ENCODE measurements at regions not wholly inside any gene's neighbourhood (a gene's known extent, or its start where the extent isn't known, plus 50 kb on each side); places are given as distances from the start of the nearest gene placed in this dataset.

GRCh38 chr5:4785971-4786370 lies 354.2 kb upstream of the ADAMTS16 start:
- DNase-seq (ENCODE audit: low spot score in 2 of 2) (no peak), ATAC-seq (no peak)
- H3K9me3 Mint-ChIP-seq: peaks cover 26 to 30% of the 10 kb centered on the region in 2 donors
- no peaks in the 10 kb centered on the region for H3K36me3 Mint-ChIP-seq
- H3K27ac Mint-ChIP-seq: no peak overlapping the region

- no peak for ATAC-seq
- H3K9me3 Mint-ChIP-seq: peaks cover 10 to 25% of the 10 kb centered on the region in 2 donors
- no peaks in the 10 kb centered on the region for H3K36me3 Mint-ChIP-seq
- no peak for DNase-seq (ENCODE audit: low spot score in 2 of 2)
- no peak overlapping the region for H3K27ac Mint-ChIP-seq
Observed at GRCh38 chr5:4797445-4797844, 342.7 kb upstream of the ADAMTS16 start.

GRCh38 chr5:4802044-4802443 lies 338.1 kb upstream of the ADAMTS16 start:
- DNase-seq (ENCODE audit: low spot score in 2 of 2) (no peak), ATAC-seq (no peak)
- H3K27ac Mint-ChIP-seq: no peak overlapping the region
- H3K36me3 Mint-ChIP-seq: no peaks in the 10 kb centered on the region
- peaks cover 20 to 39% of the 10 kb centered on the region in 2 donors for H3K9me3 Mint-ChIP-seq

- ATAC-seq: no peak
Observed at GRCh38 chr5:4804691-4805360, 335.3 kb upstream of the ADAMTS16 start.

GRCh38 chr5:4815002-4815401 lies 325.1 kb upstream of the ADAMTS16 start:
- no peak for ATAC-seq
- no peak for DNase-seq (ENCODE audit: low spot score in 2 of 2)
- Mint-ChIP-seq H3K27ac (no peak overlapping the region), H3K9me3 (peaks cover 18 to 19% of the 10 kb centered on the region in 2 donors), H3K36me3 (peaks cover 0 to 6% of the 10 kb centered on the region in 2 donors)

More at GRCh38 chr5:4804691-4805360, 335.3 kb upstream of the ADAMTS16 start:
- no peak for DNase-seq (ENCODE audit: low spot score in 2 of 2)
- Mint-ChIP-seq H3K36me3 (no peaks in the 10 kb centered on the region), H3K9me3 (peaks cover 19 to 39% of the 10 kb centered on the region in 2 donors), H3K27ac (no peak overlapping the region)

- peaks cover 0 to 6% of the 10 kb centered on the region in 2 donors for H3K36me3 Mint-ChIP-seq
- DNase-seq (ENCODE audit: low spot score in 2 of 2) (no peak), ATAC-seq (no peak)
- peaks cover 11% of the 10 kb centered on the region in 2 donors for H3K9me3 Mint-ChIP-seq
- H3K27ac Mint-ChIP-seq: no peak overlapping the region
Observed at GRCh38 chr5:4817767-4818166, 322.4 kb upstream of the ADAMTS16 start.

- ATAC-seq: no peak
- H3K9me3 Mint-ChIP-seq: peaks cover 4 to 6% of the 10 kb centered on the region in 2 donors
Observed at GRCh38 chr5:4831325-4831724, 308.8 kb upstream of the ADAMTS16 start.

GRCh38 chr5:4832471-4832870 lies 307.7 kb upstream of the ADAMTS16 start:
- DNase-seq (ENCODE audit: low spot score in 2 of 2) (no peak), ATAC-seq (no peak)
- Mint-ChIP-seq H3K36me3 (no peaks in the 10 kb centered on the region), H3K9me3 (peaks cover 4% of the 10 kb centered on the region in 2 donors), H3K27ac (no peak overlapping the region)

More at GRCh38 chr5:4831325-4831724, 308.8 kb upstream of the ADAMTS16 start:
- Mint-ChIP-seq H3K27ac (no peak overlapping the region), H3K36me3 (no peaks in the 10 kb centered on the region)
- no peak for DNase-seq (ENCODE audit: low spot score in 2 of 2)

- H3K27ac Mint-ChIP-seq: no peak overlapping the region
- peaks cover 4% of the 10 kb centered on the region in 2 donors for H3K9me3 Mint-ChIP-seq
- H3K36me3 Mint-ChIP-seq: no peaks in the 10 kb centered on the region
- DNase-seq (ENCODE audit: low spot score in 2 of 2) (no peak), ATAC-seq (no peak)
Observed at GRCh38 chr5:4833104-4833738, 306.9 kb upstream of the ADAMTS16 start.

GRCh38 chr5:4837489-4838058 lies 302.6 kb upstream of the ADAMTS16 start:
- H3K36me3 Mint-ChIP-seq: no peaks in the 10 kb centered on the region
- no peak for ATAC-seq
- DNase-seq (ENCODE audit: low spot score in 2 of 2): no peak
- no peak overlapping the region for H3K27ac Mint-ChIP-seq
- peaks cover 12 to 19% of the 10 kb centered on the region in 2 donors for H3K9me3 Mint-ChIP-seq

- H3K36me3 Mint-ChIP-seq: peaks cover 0 to 8% of the 10 kb centered on the region in 2 donors
- H3K27ac Mint-ChIP-seq: no peak overlapping the region
- DNase-seq (ENCODE audit: low spot score in 2 of 2) (no peak), ATAC-seq (no peak)
- peaks cover 28% of the 10 kb centered on the region in 2 donors for H3K9me3 Mint-ChIP-seq
Observed at GRCh38 chr5:4845221-4845620, 294.9 kb upstream of the ADAMTS16 start.

GRCh38 chr5:4847766-4848165 lies 292.4 kb upstream of the ADAMTS16 start:
- DNase-seq (ENCODE audit: low spot score in 2 of 2) (no peak), ATAC-seq (no peak)
- peaks cover 14 to 18% of the 10 kb centered on the region in 2 donors for H3K9me3 Mint-ChIP-seq
- peaks cover 0 to 8% of the 10 kb centered on the region in 2 donors for H3K36me3 Mint-ChIP-seq
- H3K27ac Mint-ChIP-seq: no peak overlapping the region

- DNase-seq (ENCODE audit: low spot score in 2 of 2): no peak
- Mint-ChIP-seq H3K36me3 (peaks cover 0 to 9% of the 10 kb centered on the region in 2 donors), H3K9me3 (peaks cover 12 to 14% of the 10 kb centered on the region in 2 donors), H3K27ac (no peak overlapping the region)
- no peak for ATAC-seq
Observed at GRCh38 chr5:4855036-4855435, 285.1 kb upstream of the ADAMTS16 start.

GRCh38 chr5:4855880-4856279 lies 284.2 kb upstream of the ADAMTS16 start:
- ATAC-seq (no peak), DNase-seq (ENCODE audit: low spot score in 2 of 2) (no peak)
- H3K27ac Mint-ChIP-seq: no peak overlapping the region
- H3K9me3 Mint-ChIP-seq: peaks cover 12 to 14% of the 10 kb centered on the region in 2 donors
- H3K36me3 Mint-ChIP-seq: peaks cover 0 to 9% of the 10 kb centered on the region in 2 donors

GRCh38 chr5:4857761-4858160 lies 282.4 kb upstream of the ADAMTS16 start:
- Mint-ChIP-seq H3K27ac (peak overlapping the region in 1 of 2 donors; percentile 2), H3K9me3 (peaks cover 12 to 14% of the 10 kb centered on the region in 2 donors), H3K36me3 (peaks cover 0 to 9% of the 10 kb centered on the region in 2 donors)
- no peak for DNase-seq (ENCODE audit: low spot score in 2 of 2)
- ATAC-seq: no peak

GRCh38 chr5:4859500-4860235 lies 280.5 kb upstream of the ADAMTS16 start:
- Mint-ChIP-seq H3K36me3 (peaks cover 0 to 9% of the 10 kb centered on the region in 2 donors), H3K9me3 (peaks cover 12 to 14% of the 10 kb centered on the region in 2 donors), H3K27ac (no peak overlapping the region)
- ATAC-seq: no peak
- DNase-seq (ENCODE audit: low spot score in 2 of 2): no peak

- DNase-seq (ENCODE audit: low spot score in 2 of 2) (no peak), ATAC-seq (no peak)
- Mint-ChIP-seq H3K27ac (no peak overlapping the region), H3K36me3 (peaks cover 0 to 14% of the 10 kb centered on the region in 2 donors), H3K9me3 (peaks cover 14 to 17% of the 10 kb centered on the region in 2 donors)
Observed at GRCh38 chr5:4860631-4861030, 279.5 kb upstream of the ADAMTS16 start.

Data from activated naive CD4-positive, alpha-beta T cell treated with anti-CD3 and anti-CD28 coated beads, Interleukin-2, amount 50 U/mL, for 72 hours (primary cell).